HepG2 (cell line): ENCODE measurements at regions not wholly inside any gene's neighbourhood (a gene's known extent, or its start where the extent isn't known, plus 50 kb on each side); places are given as distances from the start of the nearest gene placed in this dataset.

ENCODE experiments used
- CEBPG ChIP-seq: IDR thresholded peaks from 2 replicates; pipeline ENCODE4 v1.6.1; 2016
- CHD4 ChIP-seq: fragments of 200-600 bp; sonication (generic); IDR thresholded peaks from 2 replicates; pipeline ENCODE4 v1.7.0; 2017; ENCODE audit warnings: mild to moderate bottlenecking, low read length, borderline replicate concordance
- ETV6 ChIP-seq: sonication (generic); formaldehyde crosslinking; conservative IDR thresholded peaks from 2 replicates; pipeline ENCODE4 v1.4.0; 2020; ENCODE audit warnings: missing genetic modification reagents
- HNRNPLL ChIP-seq: fragments of 200-400 bp; formaldehyde crosslinking; IDR thresholded peaks from 2 replicates; pipeline ENCODE4 v1.6.1; 2017; ENCODE audit warnings: mild to moderate bottlenecking, low read depth, low read length; ENCODE audit not compliant: poor library complexity, severe bottlenecking
- IKZF5 ChIP-seq: IDR thresholded peaks from 2 replicates; pipeline ENCODE4 v1.6.1; 2018; ENCODE audit warnings: missing genetic modification reagents, mild to moderate bottlenecking, missing compliant biosample characterization
- MAZ ChIP-seq, 2 experiments: sonication (generic) in 1 of 2; formaldehyde crosslinking in 1 of 2; IDR thresholded peaks; 2 replicates each; pipeline versions ENCODE4 v1.5.0 to v1.6.1; 2012 to 2020; ENCODE audit warnings: low read depth in 2 of 2, mild to moderate bottlenecking in 2 of 2, borderline replicate concordance in 1 of 2, improper control_type of control experiment in 1 of 2, low read length in 1 of 2, missing genetic modification reagents in 1 of 2, moderate library complexity in 1 of 2
- NFKB2 ChIP-seq: sonication (generic); formaldehyde crosslinking; IDR thresholded peaks from 2 replicates; pipeline ENCODE4 v1.4.0; 2020; ENCODE audit warnings: missing genetic modification reagents, borderline replicate concordance
- PAWR ChIP-seq: sonication (generic); formaldehyde crosslinking; IDR thresholded peaks from 2 replicates; pipeline ENCODE4 v1.4.0; 2020; ENCODE audit warnings: missing genetic modification reagents, mild to moderate bottlenecking, borderline replicate concordance
- PHB2 ChIP-seq: fragments of 450-650 bp; IDR thresholded peaks from 2 replicates; pipeline ENCODE4 v1.6.1; 2018; ENCODE audit not compliant: partially characterized antibody
- POLR2A ChIP-seq, 2 experiments: IDR thresholded peaks; 2 replicates each; pipeline ENCODE4 v1.6.1; 2011; ENCODE audit warnings: low read depth in 2 of 2, low read length in 2 of 2, mild to moderate bottlenecking in 1 of 2, moderate library complexity in 1 of 2; ENCODE audit not compliant: insufficient read depth in 1 of 2
- PRMT3 ChIP-seq: sonication (generic); formaldehyde crosslinking; IDR thresholded peaks from 2 replicates; pipeline ENCODE4 v1.8.1; 2022; ENCODE audit warnings: low read depth, mild to moderate bottlenecking, moderate library complexity, missing genetic modification reagents, borderline replicate concordance
- REPIN1 ChIP-seq: sonication (generic); formaldehyde crosslinking; IDR thresholded peaks from 2 replicates; pipeline ENCODE4 v1.8.0; 2022; ENCODE audit warnings: missing genetic modification reagents, low read depth, mild to moderate bottlenecking, borderline replicate concordance
- SRSF1 ChIP-seq: fragments of 200-400 bp; formaldehyde crosslinking; optimal IDR thresholded peaks from 2 replicates; pipeline ENCODE3; 2017; ENCODE audit warnings: mild to moderate bottlenecking, low read depth, low read length, moderate library complexity
- WIZ ChIP-seq: sonication (generic); formaldehyde crosslinking; IDR thresholded peaks from 2 replicates; pipeline ENCODE4 v1.5.1; 2020; ENCODE audit warnings: mild to moderate bottlenecking, missing genetic modification reagents
- ZBTB46 ChIP-seq: sonication (generic); formaldehyde crosslinking; IDR thresholded peaks from 2 replicates; pipeline ENCODE4 v1.4.0; 2020; ENCODE audit warnings: mild to moderate bottlenecking, missing genetic modification reagents, borderline replicate concordance
- ZNF205 ChIP-seq: IDR thresholded peaks from 2 replicates; pipeline ENCODE4 v1.6.1; 2018; ENCODE audit warnings: missing biosample characterization, missing genetic modification reagents
- ZNF234 ChIP-seq: sonication (generic); formaldehyde crosslinking; conservative IDR thresholded peaks from 2 replicates; pipeline ENCODE4 v1.5.1; 2020; ENCODE audit warnings: mild to moderate bottlenecking, missing genetic modification reagents
- ZNF362 ChIP-seq: sonication (generic); formaldehyde crosslinking; IDR thresholded peaks from 2 replicates; pipeline ENCODE4 v1.4.0; 2020; ENCODE audit warnings: missing genetic modification reagents, mild to moderate bottlenecking, borderline replicate concordance
- ZNF646 ChIP-seq: sonication (generic); formaldehyde crosslinking; IDR thresholded peaks from 2 replicates; pipeline ENCODE4 v1.9.0; 2021; ENCODE audit warnings: mild to moderate bottlenecking, missing genetic modification reagents
- ZNF709 ChIP-seq: sonication (generic); formaldehyde crosslinking; IDR thresholded peaks from 2 replicates; pipeline ENCODE4 v1.5.0; 2020; ENCODE audit warnings: mild to moderate bottlenecking, missing genetic modification reagents

- no peak for TF ChIP-seq ZNF646
- TF ChIP-seq PRMT3 (CRISPR knock-in tag), result no peak
- TF ChIP-seq CHD4, result no peak
- no peak for TF ChIP-seq ZBTB46 (CRISPR knock-in tag)
- TF ChIP-seq ZNF234, result no peak
- TF ChIP-seq IKZF5 (CRISPR knock-in tag), result no peak
- TF ChIP-seq ZNF709 (CRISPR knock-in tag), result no peak
- TF ChIP-seq NFKB2 (CRISPR knock-in tag), result no peak
- no peak for TF ChIP-seq REPIN1 (CRISPR knock-in tag)
- TF ChIP-seq POLR2A (IDR thresholded peaks at IDR 0.05; ENCODE audit: insufficient read depth in 1 of 2, low read depth in 2 of 2, low read length in 2 of 2), result no peak
- TF ChIP-seq PAWR (CRISPR knock-in tag), result no peak
- TF ChIP-seq PHB2, result no peak
- TF ChIP-seq WIZ (CRISPR knock-in tag), result no peak
- TF ChIP-seq ETV6, result no peak
- TF ChIP-seq SRSF1, result no peak
- TF ChIP-seq ZNF205 (CRISPR knock-in tag), result no peak
- no peak for TF ChIP-seq MAZ (IDR thresholded peaks at IDR 0.05; ENCODE audit: borderline replicate concordance, low read depth, low read length)
- TF ChIP-seq MAZ (CRISPR knock-in tag; IDR thresholded peaks at IDR 0.05; ENCODE audit: low read depth), result no peak
- TF ChIP-seq CEBPG (CRISPR knock-in tag), result peak; percentile 91
- TF ChIP-seq ZNF362 (CRISPR knock-in tag), result no peak
- TF ChIP-seq HNRNPLL, result no peak
These were observed 266.4 kb downstream of the PYDC2 start (continued) for GRCh38 chr3:191727338-191727737.
